ENCODE measurements at regions not wholly inside any gene's neighbourhood (a gene's known extent, or its start where the extent isn't known, plus 50 kb on each side); places are given as distances from the start of the nearest gene placed in this dataset.
A peak's percentile ranks its signal among the peaks of the same experiment; 100 is the strongest.

GRCh38 chr16:5633845-5634440 lies 536.3 kb upstream of the EEF2KMT start:
- peak; percentile 42 for DNase-seq (ENCODE audit: low spot score)
- peak; percentile 37 for TF ChIP-seq CTCF (IDR thresholded peaks at IDR 0.05; ENCODE audit: extremely low read depth, missing control alignments)

- no peak for DNase-seq (ENCODE audit: low spot score)
- no peak for TF ChIP-seq CTCF (IDR thresholded peaks at IDR 0.05; ENCODE audit: extremely low read depth, missing control alignments)
Measured at GRCh38 chr16:5622234-5622884, 524.8 kb upstream of the EEF2KMT start.

GRCh38 chr16:5621826-5622225 lies 524.2 kb upstream of the EEF2KMT start:
- no peak for TF ChIP-seq CTCF (IDR thresholded peaks at IDR 0.05; ENCODE audit: extremely low read depth, missing control alignments)
- DNase-seq (ENCODE audit: low spot score), result no peak

GRCh38 chr16:5619304-5619703 lies 521.7 kb upstream of the EEF2KMT start:
- DNase-seq (ENCODE audit: low spot score), result no peak
- no peak for TF ChIP-seq CTCF (IDR thresholded peaks at IDR 0.05; ENCODE audit: extremely low read depth, missing control alignments)

- no peak for DNase-seq (ENCODE audit: low spot score)
- TF ChIP-seq CTCF (IDR thresholded peaks at IDR 0.05; ENCODE audit: extremely low read depth, missing control alignments), result no peak
Measured at GRCh38 chr16:5616841-5617240, 519.2 kb upstream of the EEF2KMT start.

- peak; percentile 51 for TF ChIP-seq CTCF (IDR thresholded peaks at IDR 0.05; ENCODE audit: extremely low read depth, missing control alignments)
- DNase-seq (ENCODE audit: low spot score), result peak; percentile 57
Measured at GRCh38 chr16:5615868-5616642, 518.5 kb upstream of the EEF2KMT start.

GRCh38 chr16:5607169-5607568 lies 509.6 kb upstream of the EEF2KMT start:
- DNase-seq (ENCODE audit: low spot score), result no peak
- TF ChIP-seq CTCF (IDR thresholded peaks at IDR 0.05; ENCODE audit: extremely low read depth, missing control alignments), result no peak

Data from GM20000 (cell line).